CD4-positive, alpha-beta T cell treated with Interleukin-1 beta for 1 hour (primary cell): ENCODE measurements at regions not wholly inside any gene's neighbourhood (a gene's known extent, or its start where the extent isn't known, plus 50 kb on each side); places are given as distances from the start of the nearest gene placed in this dataset.

ENCODE experiments used
- DNase-seq, 2 donors: peaks; one replicate each; pipeline ENCODE4 v3.0.0-alpha.2; 2020 to 2022

- DNase-seq, result no peak
Measured at GRCh38 chr15:60095711-60096110, 91.6 kb downstream of the FOXB1 start.

- DNase-seq, result no peak
Measured at GRCh38 chr15:60096157-60096556, 92.0 kb downstream of the FOXB1 start.

- DNase-seq, result no peak
Measured at GRCh38 chr15:60101416-60101815, 97.3 kb downstream of the FOXB1 start.

- DNase-seq, result no peak
Measured at GRCh38 chr15:60102748-60103147, 98.6 kb downstream of the FOXB1 start.

GRCh38 chr15:60110909-60111308 lies 106.8 kb downstream of the FOXB1 start:
- DNase-seq, result no peak

- no peak for DNase-seq
Measured at GRCh38 chr15:60115579-60116380, 111.7 kb downstream of the FOXB1 start.

GRCh38 chr15:60116456-60117089 lies 112.5 kb downstream of the FOXB1 start:
- no peak for DNase-seq

GRCh38 chr15:60118146-60118545 lies 114.0 kb downstream of the FOXB1 start:
- DNase-seq, result no peak

GRCh38 chr15:60118626-60119025 lies 114.5 kb downstream of the FOXB1 start:
- no peak for DNase-seq

GRCh38 chr15:60119101-60119500 lies 115.0 kb downstream of the FOXB1 start:
- DNase-seq, result no peak

GRCh38 chr15:60120100-60120499 lies 116.0 kb downstream of the FOXB1 start:
- no peak for DNase-seq

GRCh38 chr15:60121845-60122244 lies 117.7 kb downstream of the FOXB1 start:
- no peak for DNase-seq

GRCh38 chr15:60122691-60123090 lies 118.6 kb downstream of the FOXB1 start:
- DNase-seq, result no peak

- no peak for DNase-seq
Measured at GRCh38 chr15:60124460-60125070, 120.5 kb downstream of the FOXB1 start.

- DNase-seq, result no peak
Measured at GRCh38 chr15:60125334-60125733, 121.2 kb downstream of the FOXB1 start.

GRCh38 chr15:60126200-60126599 lies 122.1 kb downstream of the FOXB1 start:
- no peak for DNase-seq

- DNase-seq, result no peak
Measured at GRCh38 chr15:60126661-60127060, 122.5 kb downstream of the FOXB1 start.

- DNase-seq, result no peak
Measured at GRCh38 chr15:60128000-60128376, 123.9 kb downstream of the FOXB1 start.

GRCh38 chr15:60128710-60129109 lies 124.6 kb downstream of the FOXB1 start:
- DNase-seq, result no peak

GRCh38 chr15:60130398-60130797 lies 126.3 kb downstream of the FOXB1 start:
- no peak for DNase-seq

- DNase-seq, result no peak
Measured at GRCh38 chr15:60130821-60131220, 126.7 kb downstream of the FOXB1 start.

GRCh38 chr15:60134609-60135008 lies 130.5 kb downstream of the FOXB1 start:
- DNase-seq, result no peak

- DNase-seq, result no peak
Measured at GRCh38 chr15:60135961-60136360, 131.8 kb downstream of the FOXB1 start.

- no peak for DNase-seq
Measured at GRCh38 chr15:60137711-60138396, 133.7 kb downstream of the FOXB1 start.
